HEK293T (cell line): ENCODE measurements at regions not wholly inside any gene's neighbourhood (a gene's known extent, or its start where the extent isn't known, plus 50 kb on each side); places are given as distances from the start of the nearest gene placed in this dataset.

Source experiments
- BHLHE40 ChIP-seq: fragments of 450-650 bp; IDR thresholded peaks from 2 replicates; pipeline ENCODE4 v1.6.1; 2016; ENCODE audit warnings: mild to moderate bottlenecking, moderate library complexity, borderline replicate concordance
- CTBP1 ChIP-seq: fragments of 450-650 bp; IDR thresholded peaks from 2 replicates; pipeline ENCODE4 v1.6.1; 2016; ENCODE audit warnings: borderline replicate concordance
- ELF4 ChIP-seq: fragments of 450-650 bp; IDR thresholded peaks from 2 replicates; pipeline ENCODE4 v1.6.1; 2017; ENCODE audit warnings: antibody characterized with exemption
- FOXA1 ChIP-seq: fragments of 450-650 bp; IDR thresholded peaks from 2 replicates; pipeline ENCODE4 v1.6.1; 2016; ENCODE audit warnings: mild to moderate bottlenecking
- FOXK2 ChIP-seq: fragments of 450-650 bp; IDR thresholded peaks from 2 replicates; pipeline ENCODE4 v1.6.1; 2016; ENCODE audit warnings: mild to moderate bottlenecking
- FOXM1 ChIP-seq: fragments of 450-650 bp; IDR thresholded peaks from 2 replicates; pipeline ENCODE4 v1.6.1; 2017; ENCODE audit warnings: mild to moderate bottlenecking, borderline replicate concordance
- HDGF ChIP-seq: fragments of 450-650 bp; IDR thresholded peaks from 2 replicates; pipeline ENCODE4 v1.6.1; 2017; ENCODE audit warnings: antibody characterized with exemption, borderline replicate concordance
- L3MBTL2 ChIP-seq: fragments of 450-650 bp; conservative IDR thresholded peaks from 2 replicates; pipeline ENCODE4 v1.6.1; 2016; ENCODE audit warnings: mild to moderate bottlenecking
- NFRKB ChIP-seq: fragments of 450-650 bp; IDR thresholded peaks from 2 replicates; pipeline ENCODE4 v1.6.1; 2016; ENCODE audit warnings: mild to moderate bottlenecking, moderate library complexity
- SP1 ChIP-seq: fragments of 450-650 bp; IDR thresholded peaks from 2 replicates; pipeline ENCODE4 v1.6.1; 2017
- SUZ12 ChIP-seq: fragments of 450-650 bp; IDR thresholded peaks from 2 replicates; pipeline ENCODE4 v1.6.1; 2016; ENCODE audit warnings: mild to moderate bottlenecking
- TARDBP ChIP-seq: fragments of 450-650 bp; IDR thresholded peaks from 2 replicates; pipeline ENCODE4 v1.6.1; 2016
- ZNF384 ChIP-seq: fragments of 450-650 bp; IDR thresholded peaks from 2 replicates; pipeline ENCODE4 v1.6.1; 2016
- TF ChIP-seq, protein P1 (sequence below): fragments of 450-650 bp; IDR thresholded peaks from 2 replicates; pipeline ENCODE4 v1.6.1; 2016

DNA sequence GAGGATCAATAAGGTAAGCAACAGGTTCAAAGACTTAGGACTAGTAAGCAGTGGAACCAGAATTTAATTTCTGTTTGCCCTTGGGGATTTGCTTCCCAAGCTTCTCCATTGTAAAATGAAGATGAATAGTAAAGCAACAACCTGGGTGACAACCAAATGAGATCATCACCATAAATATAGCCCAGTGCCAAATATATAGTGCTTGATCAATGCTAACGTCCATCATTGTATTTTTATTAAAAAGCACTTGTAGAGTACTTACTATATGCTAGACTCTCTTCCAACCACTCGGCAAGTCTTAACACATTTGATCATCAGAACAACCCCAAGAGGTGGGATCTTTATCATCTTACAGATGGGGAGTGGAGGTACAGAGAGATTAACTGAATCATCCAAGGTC, 51.5 kb upstream of the NMNAT3 start:
- TF ChIP-seq SP1, result no peak
- TF ChIP-seq L3MBTL2, result no peak
- TF ChIP-seq BHLHE40, result no peak
- no peak for TF ChIP-seq SUZ12
- no peak for TF ChIP-seq FOXM1
- no peak for TF ChIP-seq ELF4
- TF ChIP-seq FOXA1, result no peak
- no peak for TF ChIP-seq TARDBP
- no peak for TF ChIP-seq FOXK2
- no peak for TF ChIP-seq ZNF384
- TF ChIP-seq HDGF, result no peak
- TF ChIP-seq CTBP1, result no peak
- TF ChIP-seq, protein P1, sequence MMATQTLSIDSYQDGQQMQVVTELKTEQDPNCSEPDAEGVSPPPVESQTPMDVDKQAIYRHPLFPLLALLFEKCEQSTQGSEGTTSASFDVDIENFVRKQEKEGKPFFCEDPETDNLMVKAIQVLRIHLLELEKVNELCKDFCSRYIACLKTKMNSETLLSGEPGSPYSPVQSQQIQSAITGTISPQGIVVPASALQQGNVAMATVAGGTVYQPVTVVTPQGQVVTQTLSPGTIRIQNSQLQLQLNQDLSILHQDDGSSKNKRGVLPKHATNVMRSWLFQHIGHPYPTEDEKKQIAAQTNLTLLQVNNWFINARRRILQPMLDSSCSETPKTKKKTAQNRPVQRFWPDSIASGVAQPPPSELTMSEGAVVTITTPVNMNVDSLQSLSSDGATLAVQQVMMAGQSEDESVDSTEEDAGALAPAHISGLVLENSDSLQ, result no peak
- no peak for TF ChIP-seq NFRKB
